H1 (cell line): ENCODE measurements at regions not wholly inside any gene's neighbourhood (a gene's known extent, or its start where the extent isn't known, plus 50 kb on each side); places are given as distances from the start of the nearest gene placed in this dataset.

Experiments
- CTCF ChIA-PET: fragments of 300-600 bp; sonication (Branson Sonifier 250); formaldehyde crosslinking; loops from one replicate; lab custom pipeline; 2021; ENCODE audit not compliant: partially characterized antibody; lab: Charles Lee
- POLR2A ChIA-PET: fragments of 300-600 bp; sonication (Branson Sonifier 250); formaldehyde crosslinking; loops from one replicate; lab custom pipeline; 2021; ENCODE audit warnings: inconsistent platforms; ENCODE audit not compliant: partially characterized antibody; lab: Charles Lee
- DNase-seq, 2 experiments: peaks; one replicate each; pipeline versions ENCODE4 v3.0.0 to v3.0.0-alpha.2; 2010 to 2022; ENCODE audit warnings: low spot score in 2 of 2, low read depth in 1 of 2, mixed read lengths in 1 of 2
- FAIRE-seq: peaks from 2 replicates; lab custom pipeline; 2011; peaks lifted over from hg19 to GRCh38; lab: Jason Lieb, UNC
- H2AFZ ChIP-seq: 2 replicates; pipeline ENCODE4 v1.8.1; 2012; ENCODE audit warnings: low read length, inconsistent platforms
- H2AK5ac ChIP-seq: 2 replicates; pipeline ENCODE4 v1.6.1; 2013; ENCODE audit warnings: low read depth, low read length
- H2BK120ac ChIP-seq: replicated peaks from 2 replicates; pipeline ENCODE3; 2013; ENCODE audit warnings: low read depth, low read length, inconsistent platforms
- H2BK12ac ChIP-seq: 2 replicates; pipeline ENCODE4 v1.6.1; 2013; ENCODE audit warnings: low read depth, low read length
- H2BK15ac ChIP-seq: 2 replicates; pipeline ENCODE4 v1.6.1; 2013; ENCODE audit warnings: low read length
- H2BK20ac ChIP-seq: 2 replicates; pipeline ENCODE4 v1.6.1; 2013; ENCODE audit warnings: low read length
- H2BK5ac ChIP-seq: 2 replicates; pipeline ENCODE4 v1.6.1; 2013; ENCODE audit warnings: low read depth, low read length
- H3K14ac ChIP-seq: 2 replicates; pipeline ENCODE4 v1.6.1; 2013; ENCODE audit warnings: inconsistent platforms; ENCODE audit not compliant: insufficient read length
- H3K18ac ChIP-seq: 2 replicates; pipeline ENCODE4 v1.6.1; 2013; ENCODE audit warnings: low read length; ENCODE audit errors: extremely low read depth
- H3K23ac ChIP-seq: 2 replicates; pipeline ENCODE4 v1.6.1; 2013; ENCODE audit warnings: inconsistent platforms; ENCODE audit not compliant: insufficient read length
- H3K23me2 ChIP-seq: 2 replicates; pipeline ENCODE4 v1.6.1; 2013; ENCODE audit warnings: low read depth, low read length
- H3K27ac ChIP-seq: 2 replicates; pipeline ENCODE4 v1.6.1; 2011; ENCODE audit warnings: low read depth, low read length, inconsistent platforms
- H3K27me3 ChIP-seq, 4 experiments: replicated peaks in 1 of 4; 1 replicate in 1 of 4; 2 replicates in 3 of 4; pipeline versions ENCODE4 v1.6.1 to v1.8.1; 2011 to 2013; ENCODE audit warnings: low read length in 3 of 4, mild to moderate bottlenecking in 3 of 4, inconsistent platforms in 2 of 4, mixed read lengths in 2 of 4, moderate library complexity in 1 of 4; ENCODE audit not compliant: control insufficient read depth in 3 of 4, insufficient read depth in 3 of 4; ENCODE audit errors: extremely low read depth in 1 of 4
- H3K36me3 ChIP-seq, 4 experiments: 2 replicates each; pipeline versions ENCODE4 v1.6.1 to v1.8.1; 2011 to 2013; ENCODE audit warnings: mild to moderate bottlenecking in 4 of 4, low read length in 3 of 4, moderate library complexity in 2 of 4, control low read depth in 1 of 4, inconsistent platforms in 1 of 4; ENCODE audit not compliant: insufficient read depth in 4 of 4, control insufficient read depth in 2 of 4
- H3K4ac ChIP-seq: replicated peaks from 2 replicates; pipeline ENCODE3; 2013; ENCODE audit warnings: low read length, low read depth, mixed read lengths, inconsistent platforms; ENCODE audit not compliant: insufficient read length
- H3K4me1 ChIP-seq, 4 experiments: replicated peaks in 1 of 4; 1 replicate in 1 of 4; 2 replicates in 3 of 4; pipeline versions ENCODE4 v1.6.1 to v1.8.1; 2011 to 2013; ENCODE audit warnings: low read length in 3 of 4, inconsistent platforms in 2 of 4, mixed read lengths in 1 of 4; ENCODE audit not compliant: insufficient read depth in 4 of 4, control insufficient read depth in 3 of 4
- H3K4me2 ChIP-seq, 2 experiments: 2 replicates each; pipeline versions ENCODE4 v1.6.1 to v1.8.1; 2011 to 2013; ENCODE audit warnings: low read depth in 2 of 2, low read length in 2 of 2, control low read depth in 1 of 2, inconsistent platforms in 1 of 2, mild to moderate bottlenecking in 1 of 2; ENCODE audit not compliant: insufficient read depth in 1 of 2
- H3K4me3 ChIP-seq, 4 experiments: fragments of 200-600, 300-600 bp in 1 of 4; sonication (generic), shearing (Covaris generic), sonication (Bioruptor Twin) in 1 of 4; 2 replicates each; pipeline versions ENCODE4 v1.5.1 to v1.8.1; 2011 to 2016; ENCODE audit warnings: low read length in 4 of 4, low read depth in 3 of 4, control low read depth in 2 of 4, inconsistent platforms in 2 of 4, mild to moderate bottlenecking in 2 of 4, mixed read lengths in 1 of 4, moderate library complexity in 1 of 4; ENCODE audit not compliant: insufficient read depth in 2 of 4; ENCODE audit errors: extremely low read depth in 1 of 4
- H3K56ac ChIP-seq: replicated peaks from 2 replicates; pipeline ENCODE3; 2013; ENCODE audit warnings: low read depth, mild to moderate bottlenecking, mixed read lengths, low read length, inconsistent platforms; ENCODE audit not compliant: insufficient read length
- H3K79me1 ChIP-seq: 2 replicates; pipeline ENCODE4 v1.6.1; 2013; ENCODE audit warnings: low read depth, low read length, control low read depth
- H3K79me2 ChIP-seq, 2 experiments: 2 replicates each; pipeline versions ENCODE4 v1.6.1 to v1.8.1; 2012 to 2013; ENCODE audit warnings: low read length in 2 of 2, mild to moderate bottlenecking in 2 of 2, inconsistent platforms in 1 of 2; ENCODE audit not compliant: insufficient read depth in 2 of 2, control insufficient read depth in 1 of 2
- H3K9ac ChIP-seq, 4 experiments: replicated peaks in 1 of 4; 1 replicate in 1 of 4; 2 replicates in 3 of 4; pipeline versions ENCODE4 v1.6.1 to v1.8.1; 2011 to 2013; ENCODE audit warnings: low read depth in 3 of 4, low read length in 3 of 4, control low read depth in 2 of 4, mild to moderate bottlenecking in 2 of 4, moderate library complexity in 2 of 4, inconsistent platforms in 1 of 4; ENCODE audit errors: extremely low read depth in 1 of 4
- H3K9me3 ChIP-seq, 2 experiments: 2 replicates each; pipeline versions ENCODE4 v1.6.1 to v1.8.1; 2012 to 2013; ENCODE audit warnings: mild to moderate bottlenecking in 2 of 2, moderate library complexity in 2 of 2, control low read depth in 1 of 2, inconsistent platforms in 1 of 2, low read depth in 1 of 2, low read length in 1 of 2, mixed read lengths in 1 of 2; ENCODE audit not compliant: insufficient read depth in 2 of 2
- H4K20me1 ChIP-seq, 2 experiments: replicated peaks in 1 of 2; 2 replicates each; pipeline versions ENCODE3 to v1.8.1; 2011 to 2013; ENCODE audit warnings: inconsistent platforms in 2 of 2, low read length in 2 of 2, mild to moderate bottlenecking in 1 of 2; ENCODE audit not compliant: insufficient read depth in 2 of 2, control insufficient read depth in 1 of 2
- H4K5ac ChIP-seq: 2 replicates; pipeline ENCODE4 v1.6.1; 2013; ENCODE audit warnings: low read length, low read depth, mixed read lengths, inconsistent platforms; ENCODE audit not compliant: insufficient read length
- H4K8ac ChIP-seq: 2 replicates; pipeline ENCODE4 v1.8.0; 2013; ENCODE audit warnings: mild to moderate bottlenecking, moderate library complexity, low read length, inconsistent platforms; ENCODE audit not compliant: insufficient read depth; ENCODE audit errors: extremely low read depth
- H4K91ac ChIP-seq: replicated peaks from 2 replicates; pipeline ENCODE3; 2013; ENCODE audit warnings: low read length, mixed read lengths, inconsistent platforms; ENCODE audit not compliant: insufficient read length
- CBX5 ChIP-seq: fragments of 300-800, 300-1000 bp; sonication (generic); IDR thresholded peaks from 2 replicates; pipeline ENCODE4 v1.7.1; 2016; ENCODE audit warnings: antibody characterized with exemption, low read length, low read depth
- CBX8 ChIP-seq: fragments of 300-800, 300-1000 bp; sonication (generic); IDR thresholded peaks from 2 replicates; pipeline ENCODE4 v1.7.1; 2016; ENCODE audit warnings: low read depth, low read length, borderline replicate concordance
- FOSL1 ChIP-seq: IDR thresholded peaks from 2 replicates; pipeline ENCODE4 v1.6.1; 2011; ENCODE audit warnings: mild to moderate bottlenecking, low read depth, low read length, moderate library complexity; ENCODE audit not compliant: insufficient read depth
- GTF2F1 ChIP-seq: IDR thresholded peaks from 2 replicates; pipeline ENCODE4 v1.6.1; 2012; ENCODE audit warnings: low read depth, low read length, improper control_type of control experiment, borderline replicate concordance
- HDAC2 ChIP-seq, 2 experiments: fragments of 300-600 bp in 1 of 2; sonication (generic) in 1 of 2; IDR thresholded peaks; 2 replicates each; pipeline ENCODE4 v1.6.1; 2011 to 2012; ENCODE audit warnings: low read depth in 2 of 2, low read length in 2 of 2, mild to moderate bottlenecking in 2 of 2, moderate library complexity in 2 of 2, borderline replicate concordance in 1 of 2, inconsistent platforms in 1 of 2
- KDM4A ChIP-seq: IDR thresholded peaks from one replicate; pipeline ENCODE4 v1.7.1; 2012; ENCODE audit warnings: low read depth, mild to moderate bottlenecking, moderate library complexity, low read length, inconsistent platforms; ENCODE audit not compliant: severe bottlenecking
- PHF8 ChIP-seq: fragments of 200-600 bp; sonication (generic); conservative IDR thresholded peaks from 2 replicates; pipeline ENCODE4 v1.7.1; 2012; ENCODE audit warnings: low read depth, mild to moderate bottlenecking, inconsistent platforms, low read length, moderate library complexity
- POLR2A ChIP-seq, 2 experiments: IDR thresholded peaks; 1 replicate in 1 of 2; 2 replicates in 1 of 2; pipeline ENCODE4 v1.6.1; 2011; ENCODE audit warnings: low read depth in 2 of 2, low read length in 2 of 2, mild to moderate bottlenecking in 2 of 2; ENCODE audit errors: control extremely low read depth in 1 of 2
- POLR2AphosphoS5 ChIP-seq: IDR thresholded peaks from 2 replicates; pipeline ENCODE4 v1.6.1; 2011; ENCODE audit warnings: low read depth, low read length
- SIN3A ChIP-seq, 2 experiments: IDR thresholded peaks in 1 of 2; conservative IDR thresholded peaks in 1 of 2; 2 replicates each; pipeline ENCODE4 v1.6.1; 2011 to 2012; ENCODE audit warnings: low read length in 2 of 2, improper control_type of control experiment in 1 of 2, low read depth in 1 of 2, mild to moderate bottlenecking in 1 of 2
- SIRT6 ChIP-seq: IDR thresholded peaks from one replicate; pipeline ENCODE4 v1.7.1; 2012; ENCODE audit warnings: low read length, inconsistent platforms
- SIX5 ChIP-seq: IDR thresholded peaks from 2 replicates; pipeline ENCODE4 v1.6.1; 2011; ENCODE audit warnings: mild to moderate bottlenecking, low read depth, low read length
- TAF7 ChIP-seq: optimal IDR thresholded peaks from 2 replicates; pipeline ENCODE3; 2011; ENCODE audit warnings: low read depth, mild to moderate bottlenecking, inconsistent platforms, low read length, moderate library complexity, borderline replicate concordance
- WGBS, 2 experiments: shearing (Covaris generic) in 1 of 2; methylation state at CpG; one replicate each; pipeline versions ENCODE4 v1.1.6 to v1.1.7; 2013 to 2015; ENCODE audit warnings: low lambda C conversion rate in 2 of 2, mixed read lengths in 2 of 2, inconsistent platforms in 1 of 2, low coverage in 1 of 2, missing lambda C conversion rate in 1 of 2; ENCODE audit not compliant: insufficient replicate concordance in 2 of 2, insufficient coverage in 1 of 2, insufficient read length in 1 of 2; ENCODE audit errors: extremely low coverage in 1 of 2, missing lambda C conversion rate in 1 of 2; 5-methylcytosine and 5-hydroxymethylcytosine counted together

DNA sequence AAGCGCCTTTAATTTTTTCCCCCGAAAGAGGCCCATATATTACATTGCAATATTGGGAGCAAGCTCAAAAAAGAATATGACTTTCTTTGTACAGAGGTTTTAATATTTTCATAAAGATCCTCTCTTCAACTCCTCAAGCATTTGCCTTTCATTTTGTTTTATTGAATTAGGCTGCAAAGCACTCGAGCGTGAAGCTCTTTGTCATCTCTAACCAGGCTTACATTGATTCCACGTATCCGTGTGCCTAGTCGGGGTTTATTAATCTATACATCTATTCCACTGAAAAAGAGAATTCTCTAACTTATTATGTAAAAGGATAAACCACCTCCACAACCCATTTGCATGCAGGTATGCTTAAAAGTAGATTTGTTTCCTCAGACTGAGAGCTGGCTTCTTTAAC, 234.8 kb upstream of the TMPO start:
- Histone ChIP-seq H3K4me2 (no peak overlapping the region), H2AK5ac (no peak overlapping the region), H2BK120ac (no peak overlapping the region), H3K23ac (no peak overlapping the region), H3K79me1 (no peaks in the 10 kb centered on the region), H3K27me3 (no peaks in the 10 kb centered on the region), H4K20me1 (no peaks in the 10 kb centered on the region)
- 91% methylated on average over 7 of the region's 7 CpGs; no CpG with 5 or more reads in 1 of the 2 experiments for WGBS, 2 experiments
- no peak for FAIRE-seq
- TF ChIP-seq TAF7: no peak
- no peak for TF ChIP-seq FOSL1
- no peak for TF ChIP-seq POLR2AphosphoS5
- no peak for TF ChIP-seq CBX8
- no peak for TF ChIP-seq POLR2A (IDR thresholded peaks at IDR 0.05; ENCODE audit: control extremely low read depth in 1 of 2, low read depth in 2 of 2, low read length in 2 of 2)
- TF ChIP-seq PHF8: no peak
- TF ChIP-seq GTF2F1: no peak
- TF ChIP-seq SIRT6: no peak
- no peak for TF ChIP-seq SIN3A (conservative IDR thresholded peaks at IDR 0.05 in 1 of 2, IDR thresholded peaks at IDR 0.05 in 1 of 2; ENCODE audit: low read depth in 1 of 2, low read length in 2 of 2)
- no peak for TF ChIP-seq KDM4A
- TF ChIP-seq CBX5: no peak
- TF ChIP-seq SIX5: no peak
- no peak for TF ChIP-seq HDAC2 (IDR thresholded peaks at IDR 0.05; ENCODE audit: borderline replicate concordance in 1 of 2, low read depth in 2 of 2, low read length in 2 of 2)
- TF ChIP-seq, all 59 proteins: peak for 0
- DNase-seq: no peak
- H4K91ac ChIP-seq: no peak overlapping the region
- no peak overlapping the region for H2BK15ac ChIP-seq
- no peak overlapping the region for H4K8ac ChIP-seq
- H3K18ac ChIP-seq: no peak overlapping the region
- H3K79me2 ChIP-seq: no peaks in the 10 kb centered on the region
- H2BK12ac ChIP-seq: no peak overlapping the region
- no peak overlapping the region for H3K9ac ChIP-seq
- no peaks in the 10 kb centered on the region for H3K4me1 ChIP-seq
- no peak overlapping the region for H2BK20ac ChIP-seq
- no peak overlapping the region for H3K4me3 ChIP-seq
- H3K56ac ChIP-seq: no peak overlapping the region
- POLR2A ChIA-PET: no interaction called here
- H2BK5ac ChIP-seq: no peak overlapping the region
- CTCF ChIA-PET: interaction anchor here (1.0 to 2.1 kb wide), 3 partner anchors 11 to 54 kb away, joined by 3 to 8 read pairs (median 6); no protein-coding TSS in a partner anchor
- no peak overlapping the region for H3K27ac ChIP-seq
- no peak overlapping the region for H4K5ac ChIP-seq
- no peak overlapping the region for H3K14ac ChIP-seq
- H3K9me3 ChIP-seq: no peaks in the 10 kb centered on the region
- H3K23me2 ChIP-seq: no peaks in the 10 kb centered on the region
- H2AFZ ChIP-seq: no peak overlapping the region
- no peak overlapping the region for H3K4ac ChIP-seq
- H3K36me3 ChIP-seq: no peaks in the 10 kb centered on the region
